HepG2 (cell line): ENCODE measurements at regions not wholly inside any gene's neighbourhood (a gene's known extent, or its start where the extent isn't known, plus 50 kb on each side); places are given as distances from the start of the nearest gene placed in this dataset.

Experiments
- ATAC-seq: fragments of 200-7000 bp; cut with Tn5 transposase; 3 replicates; pipeline ENCODE4 v1.9.1; 2020; ENCODE audit warnings: mild to moderate bottlenecking, moderate library complexity
- BruUV-seq: library from RNA; stranded (reverse); fragments of 400-500 nt; replicated peaks from 2 replicates; lab custom pipeline; 2021; lab: Mats Ljungman, UMichigan
- CTCF ChIA-PET: fragments of 300-600 bp; formaldehyde crosslinking; extraction: SDS; loops from one replicate; lab custom pipeline; 2021; ENCODE audit warnings: low total read pairs, inconsistent platforms, low intra/inter-chr PET ratio; lab: Yijun Ruan, JAX
- POLR2A ChIA-PET: fragments of 350-600 bp; sonication (Branson Sonifier 250); formaldehyde crosslinking; loops from one replicate; lab custom pipeline; 2020; ENCODE audit warnings: antibody characterized with exemption, inconsistent platforms; lab: Yijun Ruan, JAX
- DNase-seq: peaks from one replicate; pipeline ENCODE4 v3.0.0-alpha.2; 2015; ENCODE audit warnings: low spot score
- FAIRE-seq: peaks from 3 replicates; lab custom pipeline; 2011; peaks lifted over from hg19 to GRCh38; lab: Jason Lieb, UNC
- H2AFZ ChIP-seq: one replicate; pipeline ENCODE4 v1.6.1; 2011; ENCODE audit warnings: low read length, inconsistent platforms
- H3K27ac ChIP-seq: fragments of 300-600 bp; 3 replicates; pipeline ENCODE4 v1.8.0; 2011; ENCODE audit warnings: mixed run types, mild to moderate bottlenecking, mixed read lengths, low read length, inconsistent platforms; ENCODE audit not compliant: insufficient read depth; ENCODE audit errors: extremely low read length
- H3K27me3 ChIP-seq, 2 experiments: fragments of 200-600 bp in 1 of 2; 2 replicates in 1 of 2; 3 replicates in 1 of 2; pipeline versions ENCODE4 v1.6.0 to v1.8.0; 2011; ENCODE audit warnings: low read length in 2 of 2, mild to moderate bottlenecking in 2 of 2, moderate library complexity in 2 of 2, inconsistent platforms in 1 of 2; ENCODE audit not compliant: insufficient read depth in 2 of 2, control insufficient read depth in 1 of 2
- H3K36me3 ChIP-seq, 2 experiments: fragments of 200-600 bp in 1 of 2; replicated peaks in 1 of 2; 2 replicates in 1 of 2; 3 replicates in 1 of 2; pipeline versions ENCODE4 v1.5.1 to v1.8.0; 2011; ENCODE audit warnings: low read length in 2 of 2, inconsistent platforms in 1 of 2; ENCODE audit not compliant: insufficient read depth in 2 of 2, control insufficient read depth in 1 of 2
- H3K4me1 ChIP-seq: 2 replicates; pipeline ENCODE4 v1.5.1; 2012; ENCODE audit warnings: low read length, inconsistent platforms; ENCODE audit not compliant: insufficient read depth
- H3K4me2 ChIP-seq: 2 replicates; pipeline ENCODE4 v1.6.0; 2011; ENCODE audit warnings: low read depth, low read length, inconsistent platforms
- H3K4me3 ChIP-seq, 3 experiments: fragments of 200-600 bp in 1 of 3; sonication (generic), shearing (Covaris generic) in 1 of 3; replicated peaks in 1 of 3; 2 replicates each; pipeline ENCODE4 v1.5.1; 2011 to 2016; ENCODE audit warnings: low read length in 3 of 3, inconsistent platforms in 2 of 3, low read depth in 2 of 3, mild to moderate bottlenecking in 2 of 3, control low read depth in 1 of 3, mixed read lengths in 1 of 3; ENCODE audit not compliant: insufficient read depth in 1 of 3
- H3K79me2 ChIP-seq: one replicate; pipeline ENCODE4 v1.6.1; 2011; ENCODE audit warnings: low read length, inconsistent platforms; ENCODE audit not compliant: insufficient read depth
- H3K9ac ChIP-seq: 2 replicates; pipeline ENCODE4 v1.6.0; 2011; ENCODE audit warnings: mild to moderate bottlenecking, low read depth, low read length, inconsistent platforms; ENCODE audit not compliant: insufficient read depth
- H3K9me3 ChIP-seq: 2 replicates; pipeline ENCODE4 v1.5.1; 2012; ENCODE audit warnings: mild to moderate bottlenecking, low read length
- H4K20me1 ChIP-seq: 2 replicates; pipeline ENCODE4 v1.6.0; 2011; ENCODE audit warnings: inconsistent platforms, mild to moderate bottlenecking, low read length, moderate library complexity; ENCODE audit not compliant: insufficient read depth
- CSRNP2 ChIP-seq: sonication (generic); formaldehyde crosslinking; conservative IDR thresholded peaks from 2 replicates; pipeline ENCODE4 v1.8.0; 2022; ENCODE audit warnings: low read depth, missing genetic modification reagents
- HHEX ChIP-seq: IDR thresholded peaks from 2 replicates; pipeline ENCODE4 v1.6.1; 2016; ENCODE audit warnings: control low read depth
- JDP2 ChIP-seq: sonication (generic); formaldehyde crosslinking; IDR thresholded peaks from 2 replicates; pipeline ENCODE4 v1.8.1; 2022; ENCODE audit warnings: missing genetic modification reagents, borderline replicate concordance
- NR2F1 ChIP-seq, 2 experiments: fragments of 450-650 bp in 1 of 2; formaldehyde crosslinking in 1 of 2; IDR thresholded peaks; 2 replicates each; pipeline versions ENCODE4 v1.5.0 to v1.6.1; 2016 to 2020; ENCODE audit warnings: mild to moderate bottlenecking in 1 of 2, missing compliant biosample characterization in 1 of 2, missing genetic modification reagents in 1 of 2, moderate library complexity in 1 of 2
- TRIM24 ChIP-seq: sonication (generic); formaldehyde crosslinking; IDR thresholded peaks from 2 replicates; pipeline ENCODE4 v1.8.0; 2022; ENCODE audit warnings: mild to moderate bottlenecking, missing genetic modification reagents
- ZBTB21 ChIP-seq: sonication (generic); formaldehyde crosslinking; IDR thresholded peaks from 2 replicates; pipeline ENCODE4 v1.4.0; 2020; ENCODE audit warnings: missing genetic modification reagents
- ZBTB26 ChIP-seq: IDR thresholded peaks from 2 replicates; pipeline ENCODE4 v1.6.1; 2016; ENCODE audit warnings: missing compliant biosample characterization, missing genetic modification reagents, borderline replicate concordance
- ZNF282 ChIP-seq: fragments of 450-650 bp; IDR thresholded peaks from 2 replicates; pipeline ENCODE4 v1.6.1; 2018; ENCODE audit not compliant: partially characterized antibody
- ZNF510 ChIP-seq: sonication (generic); formaldehyde crosslinking; IDR thresholded peaks from 2 replicates; pipeline ENCODE4 v1.4.0; 2020; ENCODE audit warnings: low read depth, mild to moderate bottlenecking, missing genetic modification reagents
- ZNF572 ChIP-seq: sonication (generic); formaldehyde crosslinking; IDR thresholded peaks from 2 replicates; pipeline ENCODE4 v1.5.1; 2020; ENCODE audit warnings: mild to moderate bottlenecking, missing genetic modification reagents
- ZNF724P ChIP-seq: sonication (generic); formaldehyde crosslinking; IDR thresholded peaks from 2 replicates; pipeline ENCODE4 v1.8.0; 2022; ENCODE audit warnings: missing genetic modification reagents, borderline replicate concordance
- ZNF768 ChIP-seq: sonication (generic); formaldehyde crosslinking; IDR thresholded peaks from 2 replicates; pipeline ENCODE4 v1.4.0; 2020; ENCODE audit warnings: missing genetic modification reagents
- WGBS: methylation state at CpG from one replicate; pipeline ENCODE4 v1.1.6; 2017; ENCODE audit warnings: low lambda C conversion rate; 5-methylcytosine and 5-hydroxymethylcytosine counted together
- in situ Hi-C: cut with HindIII; loops from 2 replicates; pipeline ENCODE4 v1.10.0; 2017; ENCODE audit warnings: low pct_unique_long_range_greater_than_20kb; ENCODE audit not compliant: extremely low pct_ligation_motif_present
- intact Hi-C: fragments of 100-400 bp; cut with micrococcal nuclease; formaldehyde crosslinking; loops from one replicate; pipeline ENCODE4 v1.10.0; 2022; ENCODE audit not compliant: unreplicated experiment
- TF ChIP-seq, protein P1 (sequence below): sonication (generic); formaldehyde crosslinking; IDR thresholded peaks from 2 replicates; pipeline ENCODE4 v1.5.1; 2020; ENCODE audit warnings: missing genetic modification reagents, mild to moderate bottlenecking, borderline replicate concordance
- TF ChIP-seq, protein P2 (sequence below): sonication (generic); formaldehyde crosslinking; IDR thresholded peaks from 2 replicates; pipeline ENCODE4 v1.4.0; 2020; ENCODE audit warnings: missing genetic modification reagents
- TF ChIP-seq, protein P3 (sequence below): sonication (generic); formaldehyde crosslinking; IDR thresholded peaks from 2 replicates; pipeline ENCODE4 v1.5.0; 2020; ENCODE audit warnings: mild to moderate bottlenecking, low read depth, missing genetic modification reagents, borderline replicate concordance

DNA sequence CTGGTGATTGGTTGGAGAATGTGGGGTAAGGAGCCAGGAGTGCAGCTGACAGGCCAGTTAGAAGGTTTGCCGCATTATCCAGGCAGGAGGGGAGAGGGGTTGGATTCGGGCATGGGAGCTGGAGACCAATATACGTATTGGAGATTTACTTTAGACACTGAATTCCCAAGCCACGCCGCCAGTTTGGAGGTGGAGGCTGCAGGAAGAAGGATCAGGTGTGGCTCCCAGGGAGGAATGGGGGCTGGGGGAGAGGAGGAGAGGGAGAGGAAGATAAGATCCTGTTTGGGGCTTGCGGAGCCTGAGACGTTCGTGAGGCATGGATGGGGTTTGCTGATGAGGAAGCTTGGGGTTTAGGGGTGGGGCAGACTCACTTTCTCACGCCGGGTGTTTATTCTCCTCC is 155.1 kb upstream of the IGSF21 start:
- intact Hi-C loops, result no loop called here

DNA sequence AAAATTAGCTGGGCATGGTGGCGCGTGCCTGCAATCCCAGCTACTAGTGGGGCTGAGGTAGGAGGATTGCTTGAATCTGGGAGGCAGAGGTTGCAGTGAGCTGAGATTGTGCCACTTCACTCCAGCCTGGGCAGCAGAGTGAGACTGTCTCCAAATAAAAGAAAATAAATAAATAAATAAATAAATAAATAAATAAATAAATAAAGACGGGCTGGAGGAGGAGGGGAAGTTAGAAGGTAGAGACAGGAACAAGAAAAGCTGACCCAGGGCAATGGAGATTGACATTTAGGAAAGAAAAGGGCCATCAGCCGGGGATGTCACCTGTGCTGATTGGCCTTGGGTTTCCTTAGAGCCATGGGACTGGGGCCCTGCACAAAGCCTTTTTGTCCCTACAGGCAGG is 153.7 kb upstream of the IGSF21 start:
- DNase-seq (no peak), FAIRE-seq (no peak), ATAC-seq (no peak)
- Histone ChIP-seq H3K79me2 (no peaks in the 10 kb centered on the region), H2AFZ (no peak overlapping the region), H3K36me3 (no peaks in the 10 kb centered on the region), H3K4me2 (no peak overlapping the region), H3K9me3 (no peaks in the 10 kb centered on the region), H3K4me1 (no peaks in the 10 kb centered on the region), H3K27me3 (peaks cover 3 to 35% of the 10 kb centered on the region in 2 experiments; a peak in 4 of 5 replicates), H3K27ac (no peak overlapping the region), H3K9ac (no peak overlapping the region), H4K20me1 (no peaks in the 10 kb centered on the region), H3K4me3 (no peak overlapping the region)
- intact Hi-C loops (no loop called here), in situ Hi-C loops (no loop called here)
- BruUV-seq, result no TSS peak
- 48% methylated on average over 4 of the region's 4 CpGs for WGBS
- POLR2A ChIA-PET, result no interaction called here
- CTCF ChIA-PET, result no interaction called here
- TF ChIP-seq, protein P1, sequence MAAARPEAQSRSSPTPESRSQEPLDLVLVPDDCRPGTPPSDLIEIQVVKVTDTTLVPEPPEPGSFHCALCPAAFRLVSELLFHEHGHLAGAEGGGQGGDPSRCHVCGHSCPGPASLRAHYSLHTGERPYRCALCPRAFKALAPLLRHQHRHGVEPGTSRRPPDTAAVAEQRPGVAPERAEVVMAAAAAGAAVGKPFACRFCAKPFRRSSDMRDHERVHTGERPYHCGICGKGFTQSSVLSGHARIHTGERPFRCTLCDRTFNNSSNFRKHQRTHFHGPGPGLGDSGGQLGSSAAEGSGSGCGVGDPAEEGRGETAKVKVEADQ (CRISPR knock-in tag), result no peak
- no peak for TF ChIP-seq ZNF572 (CRISPR knock-in tag)
- no peak for TF ChIP-seq ZBTB26 (CRISPR knock-in tag)
- no peak for TF ChIP-seq NR2F1 (CRISPR knock-in tag; IDR thresholded peaks at IDR 0.05)
- TF ChIP-seq ZBTB21 (CRISPR knock-in tag), result no peak
- TF ChIP-seq ZNF510, result no peak
- no peak for TF ChIP-seq TRIM24 (CRISPR knock-in tag)
- TF ChIP-seq, protein P2, sequence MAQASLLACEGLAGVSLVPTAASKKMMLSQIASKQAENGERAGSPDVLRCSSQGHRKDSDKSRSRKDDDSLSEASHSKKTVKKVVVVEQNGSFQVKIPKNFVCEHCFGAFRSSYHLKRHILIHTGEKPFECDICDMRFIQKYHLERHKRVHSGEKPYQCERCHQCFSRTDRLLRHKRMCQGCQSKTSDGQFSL (CRISPR knock-in tag), result no peak
- TF ChIP-seq JDP2, result no peak
- TF ChIP-seq ZNF724P, result no peak
- no peak for TF ChIP-seq HHEX (CRISPR knock-in tag)

More for the DNA sequence above, 155.1 kb upstream of the IGSF21 start:
- no peak overlapping the region for H2AFZ ChIP-seq
- CTCF ChIA-PET, result no interaction called here
- POLR2A ChIA-PET, result no interaction called here
- H3K27me3 ChIP-seq, result peaks cover 3 to 35% of the 10 kb centered on the region in 2 experiments; a peak in 4 of 5 replicates
- no peak overlapping the region for H3K4me2 ChIP-seq
- no peak for TF ChIP-seq CSRNP2
- no peak for TF ChIP-seq ZNF768
- no peak for TF ChIP-seq ZNF282
- TF ChIP-seq, protein P3, sequence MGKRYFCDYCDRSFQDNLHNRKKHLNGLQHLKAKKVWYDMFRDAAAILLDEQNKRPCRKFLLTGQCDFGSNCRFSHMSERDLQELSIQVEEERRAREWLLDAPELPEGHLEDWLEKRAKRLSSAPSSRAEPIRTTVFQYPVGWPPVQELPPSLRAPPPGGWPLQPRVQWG (CRISPR knock-in tag), result no peak
- no TSS peak for BruUV-seq
- H3K36me3 ChIP-seq, result no peaks in the 10 kb centered on the region
- no peak for DNase-seq
- FAIRE-seq, result no peak
- in situ Hi-C loops, result no loop called here
- no peak overlapping the region for H3K9ac ChIP-seq
- H3K4me3 ChIP-seq, result no peak overlapping the region
- WGBS, result 12% methylated on average over 10 of the region's 10 CpGs
- H3K27ac ChIP-seq, result no peak overlapping the region
- H3K4me1 ChIP-seq, result no peaks in the 10 kb centered on the region
- ATAC-seq, result no peak
- no peaks in the 10 kb centered on the region for H3K9me3 ChIP-seq
- no peaks in the 10 kb centered on the region for H4K20me1 ChIP-seq
- H3K79me2 ChIP-seq, result no peaks in the 10 kb centered on the region
